ENCODE measurements at regions not wholly inside any gene's neighbourhood (a gene's known extent, or its start where the extent isn't known, plus 50 kb on each side); places are given as distances from the start of the nearest gene placed in this dataset.

GRCh38 chr10:63899673-63900300 lies 378.6 kb downstream of the REEP3 start:
- Histone ChIP-seq H3K27me3 (ENCODE audit: insufficient read depth, low read depth, severe bottlenecking) (no peaks in the 10 kb centered on the region), H3K36me3 (no peaks in the 10 kb centered on the region), H3K4me3 (ENCODE audit: low read depth, low read length) (no peak overlapping the region), H3K27ac (no peak overlapping the region), H3K9me3 (ENCODE audit: severe bottlenecking) (no peaks in the 10 kb centered on the region)
- no peak for TF ChIP-seq CTCF (IDR thresholded peaks at IDR 0.05; ENCODE audit: low read depth, low read length)
- DNase-seq = no peak

GRCh38 chr10:63901228-63901627 lies 380.0 kb downstream of the REEP3 start:
- Histone ChIP-seq H3K4me3 (ENCODE audit: low read depth, low read length) (no peak overlapping the region), H3K27me3 (ENCODE audit: insufficient read depth, low read depth, severe bottlenecking) (no peaks in the 10 kb centered on the region), H3K9me3 (ENCODE audit: severe bottlenecking) (peaks cover 3% of the 10 kb centered on the region), H3K27ac (no peak overlapping the region), H3K36me3 (no peaks in the 10 kb centered on the region)
- peak; percentile 74 for TF ChIP-seq CTCF (IDR thresholded peaks at IDR 0.05; ENCODE audit: low read depth, low read length)
- DNase-seq = peak; percentile 17

GRCh38 chr10:63901881-63902280 lies 380.7 kb downstream of the REEP3 start:
- Histone ChIP-seq H3K27me3 (ENCODE audit: insufficient read depth, low read depth, severe bottlenecking) (no peaks in the 10 kb centered on the region), H3K4me3 (ENCODE audit: low read depth, low read length) (no peak overlapping the region)

GRCh38 chr10:63910806-63911205 lies 389.6 kb downstream of the REEP3 start:
- TF ChIP-seq CTCF (IDR thresholded peaks at IDR 0.05; ENCODE audit: low read depth, low read length) = no peak
- no peaks in the 10 kb centered on the region for H3K36me3 ChIP-seq
- no peak overlapping the region for H3K27ac ChIP-seq
- H3K9me3 ChIP-seq (ENCODE audit: severe bottlenecking) = peaks cover 3% of the 10 kb centered on the region
- no peak for DNase-seq
- H3K27me3 ChIP-seq (ENCODE audit: insufficient read depth, low read depth, severe bottlenecking) = no peaks in the 10 kb centered on the region
- H3K4me3 ChIP-seq (ENCODE audit: low read depth, low read length) = no peak overlapping the region

More at GRCh38 chr10:63901881-63902280, 380.7 kb downstream of the REEP3 start:
- no peak for DNase-seq
- peaks cover 3% of the 10 kb centered on the region for H3K9me3 ChIP-seq (ENCODE audit: severe bottlenecking)
- no peak for TF ChIP-seq CTCF (IDR thresholded peaks at IDR 0.05; ENCODE audit: low read depth, low read length)
- H3K27ac ChIP-seq = no peak overlapping the region
- no peaks in the 10 kb centered on the region for H3K36me3 ChIP-seq

GRCh38 chr10:63915240-63915639 lies 394.0 kb downstream of the REEP3 start:
- TF ChIP-seq CTCF (IDR thresholded peaks at IDR 0.05; ENCODE audit: low read depth, low read length) = no peak
- Histone ChIP-seq H3K4me3 (ENCODE audit: low read depth, low read length) (no peak overlapping the region), H3K9me3 (ENCODE audit: severe bottlenecking) (peaks cover 3% of the 10 kb centered on the region), H3K27me3 (ENCODE audit: insufficient read depth, low read depth, severe bottlenecking) (no peaks in the 10 kb centered on the region), H3K36me3 (no peaks in the 10 kb centered on the region), H3K27ac (no peak overlapping the region)
- DNase-seq = no peak

- H3K27ac ChIP-seq = no peak overlapping the region
- no peaks in the 10 kb centered on the region for H3K36me3 ChIP-seq
- H3K4me3 ChIP-seq (ENCODE audit: low read depth, low read length) = no peak overlapping the region
Observed at GRCh38 chr10:63917363-63917762, 396.2 kb downstream of the REEP3 start.

More at GRCh38 chr10:63917363-63917762, 396.2 kb downstream of the REEP3 start:
- peaks cover 2% of the 10 kb centered on the region for H3K9me3 ChIP-seq (ENCODE audit: severe bottlenecking)
- no peak for DNase-seq
- H3K27me3 ChIP-seq (ENCODE audit: insufficient read depth, low read depth, severe bottlenecking) = no peaks in the 10 kb centered on the region
- no peak for TF ChIP-seq CTCF (IDR thresholded peaks at IDR 0.05; ENCODE audit: low read depth, low read length)
